Vagina (tissue), 2 donors: ENCODE measurements at regions not wholly inside any gene's neighbourhood (a gene's known extent, or its start where the extent isn't known, plus 50 kb on each side); places are given as distances from the start of the nearest gene placed in this dataset.

Experiments
- POLR2A ChIP-seq, 2 donors: fragments of 450-650 bp; IDR thresholded peaks; one replicate each; pipeline ENCODE4 v1.6.1; 2017; ENCODE audit warnings: antibody characterized with exemption in 2 of 2, mild to moderate bottlenecking in 2 of 2, moderate library complexity in 2 of 2
- TF ChIP-seq, protein P1 (sequence below), 3 experiments: fragments of 450-650 bp in 2 of 3; fragments of 200-600 bp in 1 of 3; sonication (generic) in 1 of 3; IDR thresholded peaks; one replicate each; pipeline ENCODE4 v1.5.1; 2017 to 2019; ENCODE audit warnings: antibody characterized with exemption in 3 of 3, mild to moderate bottlenecking in 2 of 3, moderate library complexity in 2 of 3

- no peak for TF ChIP-seq POLR2A (IDR thresholded peaks at IDR 0.05)
- TF ChIP-seq, protein P1, sequence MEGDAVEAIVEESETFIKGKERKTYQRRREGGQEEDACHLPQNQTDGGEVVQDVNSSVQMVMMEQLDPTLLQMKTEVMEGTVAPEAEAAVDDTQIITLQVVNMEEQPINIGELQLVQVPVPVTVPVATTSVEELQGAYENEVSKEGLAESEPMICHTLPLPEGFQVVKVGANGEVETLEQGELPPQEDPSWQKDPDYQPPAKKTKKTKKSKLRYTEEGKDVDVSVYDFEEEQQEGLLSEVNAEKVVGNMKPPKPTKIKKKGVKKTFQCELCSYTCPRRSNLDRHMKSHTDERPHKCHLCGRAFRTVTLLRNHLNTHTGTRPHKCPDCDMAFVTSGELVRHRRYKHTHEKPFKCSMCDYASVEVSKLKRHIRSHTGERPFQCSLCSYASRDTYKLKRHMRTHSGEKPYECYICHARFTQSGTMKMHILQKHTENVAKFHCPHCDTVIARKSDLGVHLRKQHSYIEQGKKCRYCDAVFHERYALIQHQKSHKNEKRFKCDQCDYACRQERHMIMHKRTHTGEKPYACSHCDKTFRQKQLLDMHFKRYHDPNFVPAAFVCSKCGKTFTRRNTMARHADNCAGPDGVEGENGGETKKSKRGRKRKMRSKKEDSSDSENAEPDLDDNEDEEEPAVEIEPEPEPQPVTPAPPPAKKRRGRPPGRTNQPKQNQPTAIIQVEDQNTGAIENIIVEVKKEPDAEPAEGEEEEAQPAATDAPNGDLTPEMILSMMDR (IDR thresholded peaks at IDR 0.05): no peak
Measured at GRCh38 chr12:61369241-61369910, 890.8 kb upstream of the USP15 start.
